Heart left ventricle (tissue), 13 donors: ENCODE measurements at regions not wholly inside any gene's neighbourhood (a gene's known extent, or its start where the extent isn't known, plus 50 kb on each side); places are given as distances from the start of the nearest gene placed in this dataset.

Experiments used
- POLR2A ChIP-seq, 2 donors: fragments of 450-650 bp; IDR thresholded peaks; one replicate each; pipeline ENCODE4 v1.6.1; 2017; ENCODE audit warnings: antibody characterized with exemption in 2 of 2, mild to moderate bottlenecking in 2 of 2, moderate library complexity in 2 of 2
- TF ChIP-seq, protein P1 (sequence below), 12 donors: fragments of 200-600 bp; sonication (generic) in 4 of 12; IDR thresholded peaks; one replicate each; pipeline versions ENCODE4 v1.5.0 to v1.8.0; 2018 to 2022; ENCODE audit warnings: antibody characterized with exemption in 12 of 12, mild to moderate bottlenecking in 5 of 12
- donor health status: ischemic (EF 13 %, LVEDD 7.1; RV severe dilation, severe dysfunction).
- donor health status: DM: no; HTN: yes; CAD: no.
- donor health status: DM: no; HTN: no; CAD: no.
- donor health status: ischemic (EF 25% LVEDD 6.9; RV normal size, moderate dysfunction).
- donor health status: ischemic (EF 25% LVEDD 5.7; RV mildly dilated, moderate dysfunction).
- donor health status: ischemic (EF 35%, LVEDD 5.7; RV mildly dilated, moderate dysfunction).
- donor health status: nonischemic (EF 11% LVEDD 7.7; RV severe dilation, severe dysfunction).
- donor health status: DM: yes; HTN: yes; CAD: no.
- donor health status: PGD.
- donor health status: ischemic (EF 29% LVEDD 5.4; RV normal size, mild dysfunction).
- donor health status: nonischemic (EF 23%, LVEDD 6.1; RV moderate dilation, normal function).

DNA sequence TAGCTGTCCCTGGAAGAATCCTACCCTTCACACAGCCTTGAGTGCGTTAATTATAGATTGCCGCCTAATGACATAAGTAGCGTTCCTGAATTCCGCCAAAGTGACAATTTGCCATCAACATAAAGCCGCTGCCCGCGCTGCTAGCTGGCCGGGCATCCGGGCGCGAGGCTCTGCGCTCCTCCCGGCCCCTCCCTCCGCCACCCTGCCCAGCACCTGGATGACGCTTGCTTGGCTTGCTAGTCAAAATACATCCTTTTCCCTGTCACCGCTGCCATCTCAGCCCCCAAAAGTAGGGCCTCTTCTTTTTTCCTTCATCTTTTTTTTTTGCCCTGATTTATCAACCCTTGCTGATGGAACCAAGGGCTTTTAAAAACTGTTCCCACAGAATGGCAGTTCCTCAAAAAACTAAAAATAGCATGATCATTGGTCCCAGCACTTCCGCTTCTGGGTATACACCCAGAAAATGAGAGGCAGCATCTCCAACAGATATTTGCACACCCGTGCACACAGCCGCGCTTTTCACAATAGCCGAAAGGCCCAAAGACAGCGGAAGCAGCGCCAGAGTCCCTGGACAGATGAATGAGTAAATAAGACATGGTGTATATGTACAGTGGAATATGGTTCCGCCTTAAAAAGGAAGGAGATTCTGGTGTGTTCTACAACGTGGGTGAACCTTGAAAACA is 235.2 kb downstream of the BCL11B start:
- TF ChIP-seq, protein P1, sequence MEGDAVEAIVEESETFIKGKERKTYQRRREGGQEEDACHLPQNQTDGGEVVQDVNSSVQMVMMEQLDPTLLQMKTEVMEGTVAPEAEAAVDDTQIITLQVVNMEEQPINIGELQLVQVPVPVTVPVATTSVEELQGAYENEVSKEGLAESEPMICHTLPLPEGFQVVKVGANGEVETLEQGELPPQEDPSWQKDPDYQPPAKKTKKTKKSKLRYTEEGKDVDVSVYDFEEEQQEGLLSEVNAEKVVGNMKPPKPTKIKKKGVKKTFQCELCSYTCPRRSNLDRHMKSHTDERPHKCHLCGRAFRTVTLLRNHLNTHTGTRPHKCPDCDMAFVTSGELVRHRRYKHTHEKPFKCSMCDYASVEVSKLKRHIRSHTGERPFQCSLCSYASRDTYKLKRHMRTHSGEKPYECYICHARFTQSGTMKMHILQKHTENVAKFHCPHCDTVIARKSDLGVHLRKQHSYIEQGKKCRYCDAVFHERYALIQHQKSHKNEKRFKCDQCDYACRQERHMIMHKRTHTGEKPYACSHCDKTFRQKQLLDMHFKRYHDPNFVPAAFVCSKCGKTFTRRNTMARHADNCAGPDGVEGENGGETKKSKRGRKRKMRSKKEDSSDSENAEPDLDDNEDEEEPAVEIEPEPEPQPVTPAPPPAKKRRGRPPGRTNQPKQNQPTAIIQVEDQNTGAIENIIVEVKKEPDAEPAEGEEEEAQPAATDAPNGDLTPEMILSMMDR (IDR thresholded peaks at IDR 0.05): no peak
- no peak for TF ChIP-seq POLR2A (IDR thresholded peaks at IDR 0.05)
